ENCODE measurements at regions not wholly inside any gene's neighbourhood (a gene's known extent, or its start where the extent isn't known, plus 50 kb on each side); places are given as distances from the start of the nearest gene placed in this dataset.

- Histone ChIP-seq H3K9me3 (ENCODE audit: control insufficient read depth in 4 of 4, low read length in 3 of 4) (no peaks in the 10 kb centered on the region), H3K9ac (ENCODE audit: low read depth in 1 of 2, low read length in 2 of 2) (no peak overlapping the region), H3K4me1 (ENCODE audit: control insufficient read depth in 4 of 4, insufficient read depth in 4 of 4, low read length in 3 of 4) (no peaks in the 10 kb centered on the region), H3K36me3 (ENCODE audit: control insufficient read depth in 4 of 4, insufficient read depth in 3 of 4, low read depth in 1 of 4, low read length in 3 of 4) (no peaks in the 10 kb centered on the region), H3K4me3 (ENCODE audit: low read depth in 1 of 3, low read length in 3 of 3) (no peak overlapping the region), H3K27me3 (ENCODE audit: control insufficient read depth in 4 of 4, insufficient read depth in 4 of 4, low read length in 3 of 4) (no peaks in the 10 kb centered on the region), H3K27ac (ENCODE audit: low read depth in 1 of 2, low read length in 2 of 2) (no peak overlapping the region)
- TF ChIP-seq GABPA (IDR thresholded peaks at IDR 0.05 in 1 of 2, conservative IDR thresholded peaks at IDR 0.05 in 1 of 2): no peak
- no peak for TF ChIP-seq FOXA2 (IDR thresholded peaks at IDR 0.05)
- TF ChIP-seq JUND (IDR thresholded peaks at IDR 0.05): no peak
- TF ChIP-seq TAF1 (conservative IDR thresholded peaks at IDR 0.05): no peak
- no peak for TF ChIP-seq RAD21 (IDR thresholded peaks at IDR 0.05)
- no peak for TF ChIP-seq MAX (IDR thresholded peaks at IDR 0.05)
- no peak for TF ChIP-seq ZBTB33 (IDR thresholded peaks at IDR 0.05)
- no peak for TF ChIP-seq HNF4G (IDR thresholded peaks at IDR 0.05)
- TF ChIP-seq YY1 (IDR thresholded peaks at IDR 0.05): no peak
- TF ChIP-seq HNF4A (conservative IDR thresholded peaks at IDR 0.05): no peak
- TF ChIP-seq CTCF (IDR thresholded peaks at IDR 0.05; ENCODE audit: low read depth, low read length, missing input control): no peak
- TF ChIP-seq REST (IDR thresholded peaks at IDR 0.05): no peak
- no peak for TF ChIP-seq RXRA (IDR thresholded peaks at IDR 0.05)
- DNase-seq (ENCODE audit: low spot score): no peak
- WGBS: 72% methylated on average over 8 of the region's 8 CpGs
Observed at GRCh38 chr1:87820668-87821334, 492.1 kb downstream of the LMO4 start.

GRCh38 chr1:87821335-87821697, 492.6 kb downstream of the LMO4 start:
- Histone ChIP-seq H3K9me3 (ENCODE audit: control insufficient read depth in 4 of 4, low read length in 3 of 4) (no peaks in the 10 kb centered on the region), H3K4me1 (ENCODE audit: control insufficient read depth in 4 of 4, insufficient read depth in 4 of 4, low read length in 3 of 4) (no peaks in the 10 kb centered on the region)
- TF ChIP-seq HNF4A (conservative IDR thresholded peaks at IDR 0.05) (no peak), HNF4G (IDR thresholded peaks at IDR 0.05) (no peak), YY1 (IDR thresholded peaks at IDR 0.05) (no peak), FOXA2 (IDR thresholded peaks at IDR 0.05) (no peak), JUND (IDR thresholded peaks at IDR 0.05) (no peak), ZBTB33 (IDR thresholded peaks at IDR 0.05) (no peak), SP1 (IDR thresholded peaks at IDR 0.05) (no peak), EGR1 (IDR thresholded peaks at IDR 0.05; ENCODE audit: low read depth in 2 of 2) (no peak), NR2F2 (IDR thresholded peaks at IDR 0.05) (no peak), REST (IDR thresholded peaks at IDR 0.05) (no peak), MAX (IDR thresholded peaks at IDR 0.05) (no peak)

More at GRCh38 chr1:87821335-87821697, 492.6 kb downstream of the LMO4 start:
- no peaks in the 10 kb centered on the region for H3K36me3 ChIP-seq (ENCODE audit: control insufficient read depth in 4 of 4, insufficient read depth in 3 of 4, low read depth in 1 of 4, low read length in 3 of 4)
- DNase-seq (ENCODE audit: low spot score): no peak
- 93% methylated on average over 5 of the region's 5 CpGs for WGBS
- H3K27ac ChIP-seq (ENCODE audit: low read depth in 1 of 2, low read length in 2 of 2): no peak overlapping the region
- H3K27me3 ChIP-seq (ENCODE audit: control insufficient read depth in 4 of 4, insufficient read depth in 4 of 4, low read length in 3 of 4): no peaks in the 10 kb centered on the region
- H3K4me3 ChIP-seq (ENCODE audit: low read depth in 1 of 3, low read length in 3 of 3): no peak overlapping the region
- no peak overlapping the region for H3K9ac ChIP-seq (ENCODE audit: low read depth in 1 of 2, low read length in 2 of 2)
